ENCODE measurements at regions not wholly inside any gene's neighbourhood (a gene's known extent, or its start where the extent isn't known, plus 50 kb on each side); places are given as distances from the start of the nearest gene placed in this dataset.

DNA sequence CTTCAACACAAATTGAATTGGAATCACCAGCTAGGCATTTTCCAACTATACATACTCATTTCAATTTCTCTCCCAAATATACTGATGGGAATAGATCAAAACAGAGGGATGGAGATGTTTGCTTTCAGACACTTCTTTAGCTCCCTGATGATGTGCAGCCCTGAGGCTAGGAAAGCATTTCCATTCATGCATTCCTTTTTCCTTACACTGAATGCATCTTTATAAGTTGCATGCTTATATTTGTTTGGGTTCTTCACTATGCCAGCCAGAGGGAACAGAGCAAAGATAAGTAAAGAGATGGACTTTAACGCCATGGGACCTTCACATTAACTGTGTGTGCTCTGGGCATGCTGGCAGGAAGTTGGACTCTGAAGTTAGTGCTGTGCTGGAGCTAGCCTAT is 696.5 kb upstream of the CDH9 start:
- Histone ChIP-seq H3K9ac (replicated peaks in 1 of 4; ENCODE audit: extremely low read depth in 1 of 4, low read depth in 3 of 4, low read length in 3 of 4) (no peak overlapping the region), H3K23me2 (ENCODE audit: low read depth, low read length) (no peaks in the 10 kb centered on the region), H3K23ac (ENCODE audit: insufficient read length) (no peak overlapping the region), H2BK5ac (ENCODE audit: low read depth, low read length) (no peak overlapping the region), H2AFZ (ENCODE audit: low read length) (no peak overlapping the region), H3K27me3 (replicated peaks in 1 of 4; ENCODE audit: control insufficient read depth in 3 of 4, extremely low read depth in 1 of 4, insufficient read depth in 3 of 4, low read length in 3 of 4) (no peaks in the 10 kb centered on the region), H4K8ac (ENCODE audit: extremely low read depth, insufficient read depth, low read length) (no peak overlapping the region), H2BK120ac (replicated peaks; ENCODE audit: low read depth, low read length) (no peak overlapping the region), H2BK15ac (ENCODE audit: low read length) (no peak overlapping the region), H3K79me2 (ENCODE audit: control insufficient read depth in 1 of 2, insufficient read depth in 2 of 2, low read length in 2 of 2) (no peaks in the 10 kb centered on the region), H4K91ac (replicated peaks; ENCODE audit: insufficient read length, low read length) (no peak overlapping the region), H3K79me1 (ENCODE audit: low read depth, low read length) (no peaks in the 10 kb centered on the region), H3K56ac (replicated peaks; ENCODE audit: insufficient read length, low read depth, low read length) (no peak overlapping the region), H3K36me3 (ENCODE audit: control insufficient read depth in 2 of 4, insufficient read depth in 4 of 4, low read length in 3 of 4) (no peaks in the 10 kb centered on the region), H3K18ac (ENCODE audit: extremely low read depth, low read length) (no peak overlapping the region), H2BK20ac (ENCODE audit: low read length) (no peak overlapping the region), H3K9me3 (ENCODE audit: insufficient read depth in 2 of 2, low read depth in 1 of 2, low read length in 1 of 2) (no peaks in the 10 kb centered on the region), H2AK5ac (ENCODE audit: low read depth, low read length) (no peak overlapping the region), H3K27ac (ENCODE audit: low read depth, low read length) (no peak overlapping the region), H2BK12ac (ENCODE audit: low read depth, low read length) (no peak overlapping the region), H3K4me2 (ENCODE audit: insufficient read depth in 1 of 2, low read depth in 2 of 2, low read length in 2 of 2) (no peak overlapping the region), H3K4me3 (ENCODE audit: extremely low read depth in 1 of 4, insufficient read depth in 2 of 4, low read depth in 3 of 4, low read length in 4 of 4) (no peak overlapping the region), H3K4me1 (replicated peaks in 1 of 4; ENCODE audit: control insufficient read depth in 3 of 4, insufficient read depth in 4 of 4, low read length in 3 of 4) (no peaks in the 10 kb centered on the region), H3K14ac (ENCODE audit: insufficient read length) (no peak overlapping the region), H4K20me1 (replicated peaks in 1 of 2; ENCODE audit: control insufficient read depth in 1 of 2, insufficient read depth in 2 of 2, low read length in 2 of 2) (no peaks in the 10 kb centered on the region), H3K4ac (replicated peaks; ENCODE audit: insufficient read length, low read depth, low read length) (no peak overlapping the region), H4K5ac (ENCODE audit: insufficient read length, low read depth, low read length) (no peak overlapping the region)
- FAIRE-seq (no peak), DNase-seq (ENCODE audit: low read depth in 1 of 2, low spot score in 2 of 2) (no peak)
- WGBS, 2 experiments (ENCODE audit: extremely low coverage in 1 of 2, insufficient coverage in 1 of 2, insufficient read length in 1 of 2, insufficient replicate concordance in 2 of 2, low coverage in 1 of 2, low lambda C conversion rate in 2 of 2, missing lambda C conversion rate in 1 of 2): 100% methylated on average over 1 of the region's 1 CpG; no CpG with 5 or more reads in 1 of the 2 experiments
- ChIA-PET POLR2A (ENCODE audit: partially characterized antibody) (no interaction called here), CTCF (ENCODE audit: partially characterized antibody) (no interaction called here)
- TF ChIP-seq KDM1A (IDR thresholded peaks at IDR 0.05; ENCODE audit: borderline replicate concordance, low read length): no peak
- TF ChIP-seq SUZ12 (IDR thresholded peaks at IDR 0.05; ENCODE audit: low read length): no peak

All from H1 (cell line).